Gastroesophageal sphincter (tissue), 3 donors: ENCODE measurements at regions not wholly inside any gene's neighbourhood (a gene's known extent, or its start where the extent isn't known, plus 50 kb on each side); places are given as distances from the start of the nearest gene placed in this dataset.

ENCODE experiments used
- POLR2A ChIP-seq, 2 donors: fragments of 450-650 bp; IDR thresholded peaks; one replicate each; pipeline ENCODE4 v1.6.1; 2017; ENCODE audit warnings: antibody characterized with exemption in 2 of 2, mild to moderate bottlenecking in 2 of 2, moderate library complexity in 1 of 2
- TF ChIP-seq, protein P1 (sequence below), 4 experiments: fragments of 200-600 bp in 2 of 4; fragments of 450-650 bp in 2 of 4; sonication (generic) in 1 of 4; IDR thresholded peaks; one replicate each; pipeline ENCODE4 v1.5.1; 2017 to 2019; ENCODE audit warnings: antibody characterized with exemption in 4 of 4, mild to moderate bottlenecking in 2 of 4, moderate library complexity in 2 of 4

DNA sequence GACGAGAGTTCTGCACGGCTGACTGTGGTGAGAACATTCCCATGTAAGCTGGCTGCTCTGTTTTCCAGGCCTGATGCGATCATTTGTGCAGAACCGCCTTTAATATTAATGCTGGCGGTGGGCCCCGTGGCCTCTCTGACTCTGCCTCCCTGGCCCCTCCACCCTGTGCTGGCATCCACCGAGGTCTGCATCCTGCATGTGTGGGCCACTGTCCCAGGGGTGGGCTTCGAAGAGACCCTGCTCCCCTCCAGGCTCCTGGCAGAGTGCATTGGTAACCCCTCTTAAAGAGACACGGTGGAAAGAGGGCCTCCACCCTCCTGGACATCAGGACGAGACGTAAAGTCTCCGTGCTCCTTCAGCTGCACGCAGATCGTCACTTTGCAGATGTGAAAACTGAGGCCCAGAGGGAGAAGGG lies 67.3 kb upstream of the FAM20C start:
- TF ChIP-seq POLR2A (IDR thresholded peaks at IDR 0.05): no peak
- TF ChIP-seq, protein P1, sequence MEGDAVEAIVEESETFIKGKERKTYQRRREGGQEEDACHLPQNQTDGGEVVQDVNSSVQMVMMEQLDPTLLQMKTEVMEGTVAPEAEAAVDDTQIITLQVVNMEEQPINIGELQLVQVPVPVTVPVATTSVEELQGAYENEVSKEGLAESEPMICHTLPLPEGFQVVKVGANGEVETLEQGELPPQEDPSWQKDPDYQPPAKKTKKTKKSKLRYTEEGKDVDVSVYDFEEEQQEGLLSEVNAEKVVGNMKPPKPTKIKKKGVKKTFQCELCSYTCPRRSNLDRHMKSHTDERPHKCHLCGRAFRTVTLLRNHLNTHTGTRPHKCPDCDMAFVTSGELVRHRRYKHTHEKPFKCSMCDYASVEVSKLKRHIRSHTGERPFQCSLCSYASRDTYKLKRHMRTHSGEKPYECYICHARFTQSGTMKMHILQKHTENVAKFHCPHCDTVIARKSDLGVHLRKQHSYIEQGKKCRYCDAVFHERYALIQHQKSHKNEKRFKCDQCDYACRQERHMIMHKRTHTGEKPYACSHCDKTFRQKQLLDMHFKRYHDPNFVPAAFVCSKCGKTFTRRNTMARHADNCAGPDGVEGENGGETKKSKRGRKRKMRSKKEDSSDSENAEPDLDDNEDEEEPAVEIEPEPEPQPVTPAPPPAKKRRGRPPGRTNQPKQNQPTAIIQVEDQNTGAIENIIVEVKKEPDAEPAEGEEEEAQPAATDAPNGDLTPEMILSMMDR (IDR thresholded peaks at IDR 0.05): no peak
